ENCODE measurements at regions not wholly inside any gene's neighbourhood (a gene's known extent, or its start where the extent isn't known, plus 50 kb on each side); places are given as distances from the start of the nearest gene placed in this dataset.

DNA sequence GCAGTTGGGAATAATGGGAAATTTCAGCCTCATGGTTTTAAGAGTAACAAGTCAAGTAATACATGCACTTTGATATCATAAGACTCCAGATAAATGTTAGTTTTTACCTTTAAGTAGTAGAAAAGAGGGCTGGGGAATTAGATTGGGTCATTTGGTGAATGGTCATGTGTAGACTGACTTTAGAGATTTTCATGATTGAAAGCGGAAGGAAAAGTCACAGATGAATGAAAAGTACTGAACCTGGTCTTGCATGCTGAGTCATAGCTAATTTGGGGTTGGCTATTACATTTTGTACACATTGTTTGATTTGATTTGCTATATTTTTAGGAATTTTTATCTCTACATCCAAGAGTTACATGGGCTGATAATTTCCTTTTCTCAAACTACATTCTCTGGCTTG is 539.4 kb upstream of the SPHKAP start:
- TF ChIP-seq EZH2 (IDR thresholded peaks at IDR 0.05; ENCODE audit: insufficient read depth, poor library complexity, severe bottlenecking) (no peak), EZH2phosphoT487 (IDR thresholded peaks at IDR 0.05; ENCODE audit: insufficient read depth, low read depth) (no peak)
